ENCODE measurements at regions not wholly inside any gene's neighbourhood (a gene's known extent, or its start where the extent isn't known, plus 50 kb on each side); places are given as distances from the start of the nearest gene placed in this dataset.

- Histone ChIP-seq H4K20me1 (ENCODE audit: control insufficient read depth, insufficient read depth, low read length, poor library complexity, severe bottlenecking) (no peaks in the 10 kb centered on the region), H3K36me3 (replicated peaks in 1 of 2; ENCODE audit: control extremely low read depth in 1 of 2, control insufficient read depth in 1 of 2, extremely low read depth in 1 of 2, insufficient read depth in 2 of 2, low read length in 1 of 2) (no peaks in the 10 kb centered on the region), H3K9ac (ENCODE audit: low read length) (no peak overlapping the region), H3K4me2 (replicated peaks; ENCODE audit: low read depth, low read length, poor library complexity, severe bottlenecking) (no peak overlapping the region), H3K4me3 (ENCODE audit: control extremely low read depth in 1 of 5, extremely low read depth in 1 of 5, insufficient read depth in 1 of 5, low read depth in 2 of 5, low read length in 4 of 5) (no peak overlapping the region), H3K27ac (ENCODE audit: low read length in 2 of 2) (no peak overlapping the region), H3K9me3 (ENCODE audit: control extremely low read depth in 1 of 3, control insufficient read depth in 2 of 3, insufficient read depth in 1 of 3, low read length in 2 of 3) (no peaks in the 10 kb centered on the region), H3K79me2 (ENCODE audit: control insufficient read depth, insufficient read depth, low read length) (no peaks in the 10 kb centered on the region), H3K4me1 (ENCODE audit: control insufficient read depth in 2 of 2, insufficient read depth in 2 of 2, low read length in 2 of 2) (no peaks in the 10 kb centered on the region), H2AFZ (ENCODE audit: insufficient read depth, low read depth, low read length, poor library complexity, severe bottlenecking) (no peak overlapping the region), H3K27me3 (replicated peaks in 1 of 4; ENCODE audit: control extremely low read depth in 1 of 4, control insufficient read depth in 3 of 4, insufficient read depth in 4 of 4, low read length in 3 of 4) (no peaks in the 10 kb centered on the region)
- Mint-ChIP-seq H3K9me3 (ENCODE audit: insufficient read depth) (no peaks in the 10 kb centered on the region), H3K4me1 (no peaks in the 10 kb centered on the region), H3K27me3 (peaks cover 3% of the 10 kb centered on the region), H3K4me3 (no peak overlapping the region), H3K27ac (no peak overlapping the region)
- no peak for DNase-seq
- intact Hi-C loops (cut with micrococcal nuclease): no loop called here
- no peak for TF ChIP-seq CTCF (IDR thresholded peaks at IDR 0.05)
- no peak for TF ChIP-seq EZH2 (IDR thresholded peaks at IDR 0.05; ENCODE audit: borderline replicate concordance, insufficient read depth, low read depth, low read length, poor library complexity, severe bottlenecking)
- CTCF ChIA-PET: no interaction called here
- WGBS (ENCODE audit: insufficient coverage): 86% methylated on average over 2 of the region's 3 CpGs
- ATAC-seq (ENCODE audit: low read depth): no peak
- POLR2A ChIA-PET: no interaction called here
These were observed 331.3 kb upstream of the PROX1 start for GRCh38 chr1:213656503-213656902.

GRCh38 chr1:213657013-213657412 lies 330.8 kb upstream of the PROX1 start:
- no peak for DNase-seq
- no peaks in the 10 kb centered on the region for H3K9me3 Mint-ChIP-seq (ENCODE audit: insufficient read depth)
- Histone ChIP-seq H2AFZ (ENCODE audit: insufficient read depth, low read depth, low read length, poor library complexity, severe bottlenecking) (no peak overlapping the region), H4K20me1 (ENCODE audit: control insufficient read depth, insufficient read depth, low read length, poor library complexity, severe bottlenecking) (no peaks in the 10 kb centered on the region), H3K4me1 (ENCODE audit: control insufficient read depth in 2 of 2, insufficient read depth in 2 of 2, low read length in 2 of 2) (no peaks in the 10 kb centered on the region), H3K4me3 (ENCODE audit: control extremely low read depth in 1 of 5, extremely low read depth in 1 of 5, insufficient read depth in 1 of 5, low read depth in 2 of 5, low read length in 4 of 5) (no peak overlapping the region), H3K27ac (ENCODE audit: low read length in 2 of 2) (no peak overlapping the region), H3K79me2 (ENCODE audit: control insufficient read depth, insufficient read depth, low read length) (no peaks in the 10 kb centered on the region), H3K27me3 (replicated peaks in 1 of 4; ENCODE audit: control extremely low read depth in 1 of 4, control insufficient read depth in 3 of 4, insufficient read depth in 4 of 4, low read length in 3 of 4) (no peaks in the 10 kb centered on the region), H3K36me3 (replicated peaks in 1 of 2; ENCODE audit: control extremely low read depth in 1 of 2, control insufficient read depth in 1 of 2, extremely low read depth in 1 of 2, insufficient read depth in 2 of 2, low read length in 1 of 2) (no peaks in the 10 kb centered on the region), H3K9me3 (ENCODE audit: control extremely low read depth in 1 of 3, control insufficient read depth in 2 of 3, insufficient read depth in 1 of 3, low read length in 2 of 3) (no peaks in the 10 kb centered on the region), H3K9ac (ENCODE audit: low read length) (no peak overlapping the region), H3K4me2 (replicated peaks; ENCODE audit: low read depth, low read length, poor library complexity, severe bottlenecking) (no peak overlapping the region)
- ATAC-seq (ENCODE audit: low read depth): no peak
- intact Hi-C loops (cut with micrococcal nuclease): no loop called here
- no peak overlapping the region for H3K4me3 Mint-ChIP-seq
- TF ChIP-seq CTCF (IDR thresholded peaks at IDR 0.05): no peak
- TF ChIP-seq EZH2 (IDR thresholded peaks at IDR 0.05; ENCODE audit: borderline replicate concordance, insufficient read depth, low read depth, low read length, poor library complexity, severe bottlenecking): no peak
- H3K4me1 Mint-ChIP-seq: no peaks in the 10 kb centered on the region
- ChIA-PET CTCF (no interaction called here), POLR2A (no interaction called here)
- no peak overlapping the region for H3K27ac Mint-ChIP-seq
- peaks cover 3% of the 10 kb centered on the region for H3K27me3 Mint-ChIP-seq
- 57% methylated on average over 1 of the region's 3 CpGs for WGBS (ENCODE audit: insufficient coverage)

Data from B cell (primary cell).